Vagina (tissue), 2 donors: ENCODE measurements at regions not wholly inside any gene's neighbourhood (a gene's known extent, or its start where the extent isn't known, plus 50 kb on each side); places are given as distances from the start of the nearest gene placed in this dataset.

Source experiments
- CTCF ChIP-seq, 3 experiments: fragments of 450-650 bp in 2 of 3; fragments of 200-600 bp in 1 of 3; sonication (generic) in 1 of 3; IDR thresholded peaks; one replicate each; pipeline ENCODE4 v1.5.1; 2017 to 2019; ENCODE audit warnings: antibody characterized with exemption in 3 of 3, mild to moderate bottlenecking in 2 of 3, moderate library complexity in 2 of 3
- POLR2A ChIP-seq, 2 donors: fragments of 450-650 bp; IDR thresholded peaks; one replicate each; pipeline ENCODE4 v1.6.1; 2017; ENCODE audit warnings: antibody characterized with exemption in 2 of 2, mild to moderate bottlenecking in 2 of 2, moderate library complexity in 2 of 2

DNA sequence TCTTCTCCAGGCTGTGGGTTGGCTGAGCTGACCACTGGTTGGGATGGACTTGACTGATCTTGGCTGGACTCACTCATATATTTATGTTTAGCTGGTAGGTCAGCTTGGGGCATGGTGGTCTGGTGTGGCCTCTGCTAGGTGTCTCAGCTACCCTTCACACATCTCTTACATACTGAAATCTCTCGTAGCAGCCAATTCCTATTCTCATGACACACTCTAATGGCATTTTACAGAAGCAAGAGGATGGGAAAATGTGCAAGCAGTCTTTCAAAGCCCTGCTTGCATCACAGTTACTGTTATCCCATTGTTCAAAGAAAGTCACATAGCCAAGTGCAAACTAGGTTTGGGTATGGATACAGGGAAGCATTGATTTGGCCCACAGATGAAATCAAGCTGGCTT, 55.5 kb upstream of the PCDH18 start:
- TF ChIP-seq CTCF (IDR thresholded peaks at IDR 0.05) (no peak), POLR2A (IDR thresholded peaks at IDR 0.05) (no peak)
